ENCODE measurements at regions not wholly inside any gene's neighbourhood (a gene's known extent, or its start where the extent isn't known, plus 50 kb on each side); places are given as distances from the start of the nearest gene placed in this dataset.

DNA sequence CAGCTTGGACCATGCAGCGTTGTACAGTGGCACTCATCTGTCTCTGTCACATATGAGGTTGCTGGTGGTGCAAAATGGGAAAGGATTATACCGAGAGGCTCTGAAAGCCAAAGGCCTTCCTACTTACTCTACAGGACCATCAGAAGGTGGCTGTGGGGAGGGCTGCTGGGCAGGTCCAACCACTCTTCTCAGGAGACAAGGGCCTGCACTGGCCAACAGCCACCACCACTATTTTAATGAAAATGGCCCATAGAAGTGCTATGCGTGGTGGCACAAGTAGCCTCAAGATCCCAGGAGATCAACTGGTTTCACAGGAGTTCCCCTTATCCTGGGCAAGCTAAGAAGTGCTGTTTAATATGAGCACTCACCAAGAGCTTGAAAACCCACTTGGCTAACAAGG is 52.3 kb downstream of the MRPL57 start:
- H3K4me1 ChIP-seq (ENCODE audit: control insufficient read depth, insufficient read depth, low read length): peaks cover 15% of the 10 kb centered on the region
- no peak overlapping the region for H3K4me3 ChIP-seq (ENCODE audit: low read length)
- no peaks in the 10 kb centered on the region for H3K9me3 ChIP-seq (ENCODE audit: control insufficient read depth, low read length)
- peaks cover 3% of the 10 kb centered on the region for H3K27me3 ChIP-seq (replicated peaks; ENCODE audit: control insufficient read depth, insufficient read depth, low read length)
- H3K9ac ChIP-seq (ENCODE audit: low read length): no peak overlapping the region
- no peaks in the 10 kb centered on the region for H3K36me3 ChIP-seq (ENCODE audit: control insufficient read depth, insufficient read depth, low read length, severe bottlenecking)
- no peak for DNase-seq (ENCODE audit: low read depth)

DNA sequence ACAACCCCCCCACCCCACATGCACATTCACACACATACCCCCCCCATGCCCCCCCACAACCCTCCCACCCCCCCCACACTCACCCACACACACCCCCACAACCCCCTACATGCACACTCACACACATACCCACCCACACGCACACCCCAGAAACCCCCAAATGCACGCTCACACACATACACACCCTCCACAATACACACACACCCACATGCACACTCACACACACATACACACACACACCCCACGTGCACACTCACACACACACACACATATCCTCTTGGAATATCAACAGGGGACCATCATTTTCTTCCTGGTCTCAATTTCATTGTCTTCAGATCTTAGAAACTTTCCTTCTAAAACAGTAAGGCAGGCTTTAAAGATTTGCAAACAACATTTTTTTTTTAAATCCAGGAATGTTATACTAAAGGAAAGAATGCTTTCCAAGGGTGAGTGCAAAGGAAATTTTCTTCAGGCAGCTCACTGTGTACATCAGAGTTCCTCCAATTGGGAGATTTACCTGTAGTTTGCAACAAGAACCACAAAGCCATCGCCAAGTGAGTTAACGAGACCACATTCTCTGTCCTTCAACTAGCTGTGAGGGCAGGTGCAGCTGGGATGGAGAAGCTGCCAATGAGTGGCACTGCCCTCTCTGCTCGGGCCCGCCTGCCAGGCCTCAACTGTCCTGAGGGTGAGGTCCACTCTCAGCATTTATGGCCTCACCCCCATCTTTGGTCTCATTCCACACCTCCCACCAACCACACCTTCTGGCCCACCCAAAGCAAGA is 53.0 kb downstream of the MRPL57 start:
- peaks cover 15% of the 10 kb centered on the region for H3K4me1 ChIP-seq (ENCODE audit: control insufficient read depth, insufficient read depth, low read length)
- H3K9me3 ChIP-seq (ENCODE audit: control insufficient read depth, low read length): no peaks in the 10 kb centered on the region
- no peak overlapping the region for H3K9ac ChIP-seq (ENCODE audit: low read length)
- H3K36me3 ChIP-seq (ENCODE audit: control insufficient read depth, insufficient read depth, low read length, severe bottlenecking): no peaks in the 10 kb centered on the region
- H3K4me3 ChIP-seq (ENCODE audit: low read length): no peak overlapping the region
- peaks cover 3% of the 10 kb centered on the region for H3K27me3 ChIP-seq (replicated peaks; ENCODE audit: control insufficient read depth, insufficient read depth, low read length)
- DNase-seq (ENCODE audit: low read depth): no peak

DNA sequence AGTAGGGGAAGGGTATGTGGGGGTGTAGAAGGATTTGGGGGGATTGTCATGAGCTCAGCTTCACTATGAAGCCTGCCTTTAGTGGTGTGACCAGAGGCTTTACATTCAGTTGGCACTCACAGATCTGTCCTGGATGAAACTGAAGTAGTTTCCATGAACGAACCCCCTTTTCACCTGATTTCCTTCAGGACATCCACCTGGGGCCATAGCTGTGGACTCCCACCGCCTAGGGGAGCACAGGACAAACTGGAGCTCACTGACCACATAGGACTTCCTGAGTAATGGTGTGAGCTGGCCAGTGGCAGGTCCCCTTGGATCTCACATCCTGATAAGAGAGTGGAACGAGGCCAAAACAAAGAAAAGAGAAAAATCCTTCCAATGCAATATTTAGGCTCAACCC is 54.1 kb downstream of the MRPL57 start:
- no peaks in the 10 kb centered on the region for H3K36me3 ChIP-seq (ENCODE audit: control insufficient read depth, insufficient read depth, low read length, severe bottlenecking)
- no peaks in the 10 kb centered on the region for H3K9me3 ChIP-seq (ENCODE audit: control insufficient read depth, low read length)
- H3K9ac ChIP-seq (ENCODE audit: low read length): no peak overlapping the region
- no peaks in the 10 kb centered on the region for H3K27me3 ChIP-seq (replicated peaks; ENCODE audit: control insufficient read depth, insufficient read depth, low read length)
- no peak for DNase-seq (ENCODE audit: low read depth)
- H3K4me3 ChIP-seq (ENCODE audit: low read length): no peak overlapping the region
- peaks cover 15% of the 10 kb centered on the region for H3K4me1 ChIP-seq (ENCODE audit: control insufficient read depth, insufficient read depth, low read length)

DNA sequence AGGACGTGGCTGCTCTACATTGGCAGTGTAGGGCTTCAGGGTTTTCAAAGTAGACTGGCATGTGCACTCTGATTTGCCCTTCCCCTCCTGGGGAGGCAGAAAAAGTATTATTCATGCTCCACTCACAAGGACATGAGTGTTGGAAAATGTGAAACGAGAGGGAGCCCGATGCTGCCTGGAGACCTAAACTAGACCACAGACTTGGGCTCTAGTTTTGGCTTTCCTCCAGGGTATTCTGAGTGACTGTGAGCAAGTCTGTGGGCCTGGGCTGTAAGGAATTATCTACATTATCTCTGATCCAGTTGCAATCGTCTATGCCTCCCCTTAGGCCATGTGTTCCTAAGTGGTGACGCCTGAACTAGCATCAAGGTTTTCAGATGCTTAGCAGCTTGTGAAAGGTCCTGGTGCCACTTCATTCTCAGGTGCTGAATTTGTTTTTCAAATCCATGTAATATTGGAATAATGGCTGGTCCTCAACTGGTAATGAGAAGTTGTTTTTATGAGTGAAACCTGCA is 55.0 kb downstream of the MRPL57 start:
- Histone ChIP-seq H3K4me3 (ENCODE audit: low read length) (no peak overlapping the region), H3K4me1 (ENCODE audit: control insufficient read depth, insufficient read depth, low read length) (peaks cover 15% of the 10 kb centered on the region), H3K9me3 (ENCODE audit: control insufficient read depth, low read length) (no peaks in the 10 kb centered on the region), H3K9ac (ENCODE audit: low read length) (no peak overlapping the region), H3K27me3 (replicated peaks; ENCODE audit: control insufficient read depth, insufficient read depth, low read length) (no peaks in the 10 kb centered on the region), H3K36me3 (ENCODE audit: control insufficient read depth, insufficient read depth, low read length, severe bottlenecking) (no peaks in the 10 kb centered on the region)
- DNase-seq (ENCODE audit: low read depth): no peak

DNA sequence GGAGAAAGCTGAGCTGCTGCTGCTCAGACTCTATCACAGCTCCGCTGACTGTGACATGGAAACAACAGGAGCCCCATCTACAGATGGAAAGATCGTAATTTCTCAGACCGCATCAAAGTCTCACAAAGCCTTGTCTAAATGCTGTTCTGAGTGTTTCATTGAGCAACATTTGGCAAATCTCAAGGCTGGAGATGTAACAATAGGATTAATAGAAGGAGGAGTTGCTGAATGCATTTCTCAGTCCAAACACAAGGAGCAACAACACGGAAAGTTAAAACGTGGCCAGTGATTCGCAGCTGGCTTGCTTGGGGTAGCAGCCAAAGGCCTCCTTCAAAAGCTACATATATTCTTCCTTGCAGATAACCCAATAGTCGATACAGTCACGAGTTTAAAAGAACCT is 55.7 kb downstream of the MRPL57 start:
- DNase-seq (ENCODE audit: low read depth): peak; percentile 5

DNA sequence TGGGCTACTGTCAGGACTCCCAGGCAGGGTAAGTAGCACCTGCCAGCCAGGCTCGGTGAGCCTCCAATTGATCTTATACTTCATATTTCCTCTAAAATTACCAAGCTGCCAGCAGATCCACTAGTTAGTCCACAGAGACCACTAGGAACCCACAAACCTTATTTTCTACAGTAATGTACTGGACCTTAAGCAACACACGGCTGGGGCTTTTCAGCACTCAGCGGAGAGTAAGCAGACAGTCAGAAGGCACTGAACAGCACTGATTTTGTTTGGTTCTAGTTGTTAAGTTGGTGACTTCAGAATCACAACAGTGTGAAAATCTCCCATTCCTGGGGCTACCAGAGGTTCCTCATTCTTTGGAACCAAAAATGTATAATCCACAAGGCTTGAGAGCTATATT is 56.1 kb downstream of the MRPL57 start:
- H3K27me3 ChIP-seq (replicated peaks; ENCODE audit: control insufficient read depth, insufficient read depth, low read length): no peaks in the 10 kb centered on the region
- peaks cover 15% of the 10 kb centered on the region for H3K4me1 ChIP-seq (ENCODE audit: control insufficient read depth, insufficient read depth, low read length)
- H3K4me3 ChIP-seq (ENCODE audit: low read length): peak overlapping the region; percentile 73
- DNase-seq (ENCODE audit: low read depth): no peak
- no peaks in the 10 kb centered on the region for H3K9me3 ChIP-seq (ENCODE audit: control insufficient read depth, low read length)
- peak overlapping the region; percentile 69 for H3K9ac ChIP-seq (ENCODE audit: low read length)
- no peaks in the 10 kb centered on the region for H3K36me3 ChIP-seq (ENCODE audit: control insufficient read depth, insufficient read depth, low read length, severe bottlenecking)

More for the DNA sequence above, 55.7 kb downstream of the MRPL57 start:
- peak overlapping the region; percentile 69 for H3K9ac ChIP-seq (ENCODE audit: low read length)
- H3K27me3 ChIP-seq (replicated peaks; ENCODE audit: control insufficient read depth, insufficient read depth, low read length): no peaks in the 10 kb centered on the region
- peaks cover 15% of the 10 kb centered on the region for H3K4me1 ChIP-seq (ENCODE audit: control insufficient read depth, insufficient read depth, low read length)
- H3K9me3 ChIP-seq (ENCODE audit: control insufficient read depth, low read length): no peaks in the 10 kb centered on the region
- H3K4me3 ChIP-seq (ENCODE audit: low read length): peak overlapping the region; percentile 73
- no peaks in the 10 kb centered on the region for H3K36me3 ChIP-seq (ENCODE audit: control insufficient read depth, insufficient read depth, low read length, severe bottlenecking)

DNA sequence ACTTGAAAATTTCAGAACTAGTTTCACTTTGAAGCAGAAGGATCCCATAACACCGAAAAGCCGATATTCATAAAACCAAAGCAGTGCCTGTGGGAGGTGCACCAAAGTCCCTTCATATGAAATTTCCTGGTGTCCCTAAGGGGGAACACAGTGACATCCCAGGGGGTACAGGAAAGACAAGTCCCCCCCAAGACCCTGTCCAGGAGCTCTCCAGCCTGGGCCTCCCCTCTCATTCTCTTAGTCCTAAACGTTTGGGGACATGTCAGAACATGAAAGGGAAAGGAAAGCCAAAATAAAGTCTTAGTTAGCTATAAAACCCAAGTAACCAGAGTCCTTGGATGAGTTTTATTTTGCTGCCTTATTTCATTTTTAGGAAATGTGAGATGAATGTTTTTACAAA is 56.6 kb downstream of the MRPL57 start:
- Histone ChIP-seq H3K9ac (ENCODE audit: low read length) (peak overlapping the region; percentile 69), H3K4me1 (ENCODE audit: control insufficient read depth, insufficient read depth, low read length) (peaks cover 15% of the 10 kb centered on the region), H3K4me3 (ENCODE audit: low read length) (peak overlapping the region; percentile 73), H3K27me3 (replicated peaks; ENCODE audit: control insufficient read depth, insufficient read depth, low read length) (no peaks in the 10 kb centered on the region), H3K9me3 (ENCODE audit: control insufficient read depth, low read length) (no peaks in the 10 kb centered on the region), H3K36me3 (ENCODE audit: control insufficient read depth, insufficient read depth, low read length, severe bottlenecking) (no peaks in the 10 kb centered on the region)
- DNase-seq (ENCODE audit: low read depth): no peak

DNA sequence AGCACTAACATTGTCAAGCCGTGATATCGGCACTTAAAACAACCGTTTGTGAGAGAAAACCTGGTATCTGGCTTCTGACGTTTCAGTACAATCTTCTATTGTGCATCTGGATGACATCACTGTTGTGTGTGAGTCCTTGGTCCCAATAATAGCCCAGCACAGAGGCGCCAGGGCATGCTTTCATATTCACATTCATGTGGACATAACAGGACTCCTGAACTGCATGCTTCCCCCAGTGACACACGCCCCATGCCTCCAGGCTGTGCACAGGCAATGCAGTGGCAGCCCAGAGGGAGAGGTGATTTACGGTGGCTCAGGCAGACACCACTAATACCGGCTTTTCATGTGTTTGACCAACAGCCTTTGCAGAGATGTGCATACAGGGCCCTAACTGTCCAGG is 58.1 kb downstream of the MRPL57 start:
- DNase-seq (ENCODE audit: low read depth): no peak
- H3K27me3 ChIP-seq (replicated peaks; ENCODE audit: control insufficient read depth, insufficient read depth, low read length): no peaks in the 10 kb centered on the region
- H3K9me3 ChIP-seq (ENCODE audit: control insufficient read depth, low read length): no peaks in the 10 kb centered on the region
- H3K9ac ChIP-seq (ENCODE audit: low read length): no peak overlapping the region
- H3K4me3 ChIP-seq (ENCODE audit: low read length): peak overlapping the region; percentile 14
- no peaks in the 10 kb centered on the region for H3K36me3 ChIP-seq (ENCODE audit: control insufficient read depth, insufficient read depth, low read length, severe bottlenecking)
- H3K4me1 ChIP-seq (ENCODE audit: control insufficient read depth, insufficient read depth, low read length): peaks cover 15% of the 10 kb centered on the region

DNA sequence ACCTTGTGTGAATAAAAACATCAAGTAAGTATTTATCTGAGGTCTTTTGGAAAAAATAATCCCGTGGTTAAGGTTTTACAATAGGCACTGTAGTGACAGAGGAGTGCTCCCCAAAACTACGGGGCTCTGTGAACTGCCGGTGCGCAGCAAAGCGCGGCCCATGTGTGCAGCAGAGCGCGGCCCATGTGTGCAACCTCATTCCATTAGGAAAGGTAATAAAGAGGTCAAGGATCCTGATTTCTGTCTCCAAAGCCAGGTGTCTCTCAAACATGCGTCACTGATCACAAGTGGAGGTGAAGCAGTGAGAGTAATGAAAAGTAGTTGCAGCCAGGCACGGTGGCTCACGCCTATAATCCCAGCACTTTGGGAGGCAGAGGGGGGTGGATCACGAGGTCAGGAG is 58.7 kb downstream of the MRPL57 start:
- H3K9ac ChIP-seq (ENCODE audit: low read length): no peak overlapping the region
- no peaks in the 10 kb centered on the region for H3K36me3 ChIP-seq (ENCODE audit: control insufficient read depth, insufficient read depth, low read length, severe bottlenecking)
- H3K9me3 ChIP-seq (ENCODE audit: control insufficient read depth, low read length): no peaks in the 10 kb centered on the region
- no peak for DNase-seq (ENCODE audit: low read depth)
- H3K4me3 ChIP-seq (ENCODE audit: low read length): no peak overlapping the region
- no peaks in the 10 kb centered on the region for H3K27me3 ChIP-seq (replicated peaks; ENCODE audit: control insufficient read depth, insufficient read depth, low read length)
- peaks cover 15% of the 10 kb centered on the region for H3K4me1 ChIP-seq (ENCODE audit: control insufficient read depth, insufficient read depth, low read length)

DNA sequence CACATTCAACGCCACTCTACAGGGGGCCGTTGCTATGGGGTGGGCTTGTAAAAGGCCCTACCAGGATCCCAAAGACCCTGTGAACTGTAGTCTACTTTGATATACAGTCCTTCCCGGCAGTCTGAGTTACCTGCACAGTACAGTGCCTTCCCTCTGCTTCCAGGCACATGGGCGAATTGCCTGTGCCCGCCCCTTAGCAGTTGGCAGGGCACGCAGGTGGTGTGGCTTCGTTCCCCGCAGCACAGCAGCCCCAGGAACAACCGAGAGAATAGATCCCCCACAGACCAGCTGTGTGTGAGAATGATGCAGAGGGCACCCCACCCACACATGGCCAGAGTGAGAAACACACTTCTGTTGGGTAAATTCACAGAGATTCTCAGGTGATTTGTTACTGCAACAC is 60.6 kb downstream of the MRPL57 start:
- Histone ChIP-seq H3K36me3 (ENCODE audit: control insufficient read depth, insufficient read depth, low read length, severe bottlenecking) (no peaks in the 10 kb centered on the region), H3K4me3 (ENCODE audit: low read length) (no peak overlapping the region), H3K9ac (ENCODE audit: low read length) (no peak overlapping the region), H3K9me3 (ENCODE audit: control insufficient read depth, low read length) (no peaks in the 10 kb centered on the region), H3K4me1 (ENCODE audit: control insufficient read depth, insufficient read depth, low read length) (peaks cover 9% of the 10 kb centered on the region), H3K27me3 (replicated peaks; ENCODE audit: control insufficient read depth, insufficient read depth, low read length) (no peaks in the 10 kb centered on the region)
- DNase-seq (ENCODE audit: low read depth): no peak

DNA sequence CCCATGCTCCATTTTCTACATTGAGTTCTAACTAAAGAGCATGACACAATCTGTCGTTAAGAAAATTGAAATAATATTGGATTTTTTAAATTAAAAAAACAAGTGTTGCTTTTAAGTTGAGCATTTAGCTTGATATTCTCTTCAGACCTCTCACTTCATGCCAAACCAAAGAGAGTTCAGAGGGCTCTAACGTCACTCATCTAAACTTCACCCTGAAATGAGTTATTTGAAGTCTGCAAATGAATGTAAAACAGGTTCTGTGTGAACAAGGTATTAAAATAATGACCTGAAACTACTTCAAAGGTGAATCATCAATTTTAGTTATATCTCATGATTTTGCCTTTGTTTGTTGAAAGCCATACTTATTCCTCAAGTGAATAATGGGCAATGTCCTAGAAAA is 61.8 kb downstream of the MRPL57 start:
- H3K4me3 ChIP-seq (ENCODE audit: low read length): no peak overlapping the region
- DNase-seq (ENCODE audit: low read depth): no peak
- H3K4me1 ChIP-seq (ENCODE audit: control insufficient read depth, insufficient read depth, low read length): no peaks in the 10 kb centered on the region
- no peaks in the 10 kb centered on the region for H3K36me3 ChIP-seq (ENCODE audit: control insufficient read depth, insufficient read depth, low read length, severe bottlenecking)
- H3K27me3 ChIP-seq (replicated peaks; ENCODE audit: control insufficient read depth, insufficient read depth, low read length): no peaks in the 10 kb centered on the region
- no peaks in the 10 kb centered on the region for H3K9me3 ChIP-seq (ENCODE audit: control insufficient read depth, low read length)
- H3K9ac ChIP-seq (ENCODE audit: low read length): no peak overlapping the region

DNA sequence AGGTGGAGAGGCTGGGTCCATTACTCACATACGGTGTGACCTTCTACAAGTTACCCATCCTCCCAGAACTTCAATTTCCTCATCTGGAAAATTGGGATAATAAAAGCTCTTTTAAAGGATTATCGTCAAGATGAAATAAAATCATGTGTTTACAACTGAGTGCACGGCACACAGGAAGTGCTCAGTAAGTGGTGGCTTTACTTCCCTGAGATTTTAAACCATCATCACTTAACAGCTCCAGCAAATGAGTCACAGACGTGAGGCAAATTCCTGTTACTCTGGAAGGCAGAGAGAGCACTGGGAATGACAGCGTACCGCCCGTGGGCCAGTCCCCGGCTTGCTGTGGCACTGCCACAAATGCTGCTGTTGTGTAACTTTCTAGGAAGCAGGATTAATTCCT is 64.1 kb downstream of the MRPL57 start:
- Histone ChIP-seq H3K36me3 (ENCODE audit: control insufficient read depth, insufficient read depth, low read length, severe bottlenecking) (no peaks in the 10 kb centered on the region), H3K4me1 (ENCODE audit: control insufficient read depth, insufficient read depth, low read length) (no peaks in the 10 kb centered on the region), H3K9ac (ENCODE audit: low read length) (no peak overlapping the region), H3K4me3 (ENCODE audit: low read length) (peak overlapping the region; percentile 54), H3K9me3 (ENCODE audit: control insufficient read depth, low read length) (no peaks in the 10 kb centered on the region), H3K27me3 (replicated peaks; ENCODE audit: control insufficient read depth, insufficient read depth, low read length) (no peaks in the 10 kb centered on the region)
- peak; percentile 35 for DNase-seq (ENCODE audit: low read depth)

Data from adipocyte (in vitro differentiated cells).